TTC549 (cell line): ENCODE measurements at regions not wholly inside any gene's neighbourhood (a gene's known extent, or its start where the extent isn't known, plus 50 kb on each side); places are given as distances from the start of the nearest gene placed in this dataset.

Source experiments
- FAIRE-seq: peaks from 2 replicates; lab custom pipeline; 2012; peaks lifted over from hg19 to GRCh38; lab: Jason Lieb, UNC

GRCh38 chr2:160679686-160680085 lies 186.1 kb upstream of the RBMS1 start:
- FAIRE-seq: no peak

- no peak for FAIRE-seq
Measured at GRCh38 chr2:160680294-160680693, 186.7 kb upstream of the RBMS1 start.

DNA sequence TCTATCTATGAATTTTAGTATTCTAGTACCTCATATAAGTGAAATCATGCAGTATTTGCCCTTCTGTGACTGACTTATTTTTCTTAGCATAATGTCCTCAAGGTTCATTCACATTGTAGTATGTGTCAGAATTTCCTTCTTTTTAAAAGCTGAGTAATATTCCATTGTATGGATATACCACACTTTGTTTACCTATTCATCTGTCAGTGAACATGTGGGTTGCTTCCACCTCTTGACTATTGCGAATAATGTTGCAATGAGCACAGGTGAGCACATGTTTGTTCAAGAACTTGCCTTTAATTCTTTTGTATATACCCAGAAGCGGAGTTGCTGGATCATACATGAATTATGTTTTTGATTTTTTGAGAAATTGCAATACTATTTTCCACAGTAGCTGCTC lies 187.4 kb upstream of the RBMS1 start:
- FAIRE-seq: no peak

DNA sequence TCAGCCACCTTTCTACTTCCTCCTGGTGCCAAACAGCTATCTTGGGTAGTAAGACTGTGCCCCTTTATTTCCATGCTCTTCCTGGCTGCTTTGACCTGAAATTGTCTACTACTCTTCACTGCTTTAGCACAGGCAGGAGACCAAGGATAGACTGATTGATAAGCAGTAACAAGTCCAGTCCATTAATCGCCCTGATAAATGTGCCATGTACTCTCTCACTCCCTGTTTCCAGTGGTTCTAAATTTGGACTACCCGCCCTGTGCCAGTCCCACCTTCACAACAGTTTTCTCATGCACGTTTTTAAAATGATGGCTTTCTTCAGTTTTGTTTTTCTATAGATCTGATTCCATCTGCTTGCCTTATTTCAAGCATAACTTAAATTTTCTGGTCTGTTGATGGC lies 189.6 kb upstream of the RBMS1 start:
- no peak for FAIRE-seq

GRCh38 chr2:160687629-160688028 lies 194.0 kb upstream of the RBMS1 start:
- no peak for FAIRE-seq

- no peak for FAIRE-seq
Measured at GRCh38 chr2:160689441-160689840, 195.8 kb upstream of the RBMS1 start.

GRCh38 chr2:160694221-160694620 lies 200.6 kb upstream of the RBMS1 start:
- no peak for FAIRE-seq

GRCh38 chr2:160694631-160695030 lies 201.0 kb upstream of the RBMS1 start:
- FAIRE-seq: no peak

DNA sequence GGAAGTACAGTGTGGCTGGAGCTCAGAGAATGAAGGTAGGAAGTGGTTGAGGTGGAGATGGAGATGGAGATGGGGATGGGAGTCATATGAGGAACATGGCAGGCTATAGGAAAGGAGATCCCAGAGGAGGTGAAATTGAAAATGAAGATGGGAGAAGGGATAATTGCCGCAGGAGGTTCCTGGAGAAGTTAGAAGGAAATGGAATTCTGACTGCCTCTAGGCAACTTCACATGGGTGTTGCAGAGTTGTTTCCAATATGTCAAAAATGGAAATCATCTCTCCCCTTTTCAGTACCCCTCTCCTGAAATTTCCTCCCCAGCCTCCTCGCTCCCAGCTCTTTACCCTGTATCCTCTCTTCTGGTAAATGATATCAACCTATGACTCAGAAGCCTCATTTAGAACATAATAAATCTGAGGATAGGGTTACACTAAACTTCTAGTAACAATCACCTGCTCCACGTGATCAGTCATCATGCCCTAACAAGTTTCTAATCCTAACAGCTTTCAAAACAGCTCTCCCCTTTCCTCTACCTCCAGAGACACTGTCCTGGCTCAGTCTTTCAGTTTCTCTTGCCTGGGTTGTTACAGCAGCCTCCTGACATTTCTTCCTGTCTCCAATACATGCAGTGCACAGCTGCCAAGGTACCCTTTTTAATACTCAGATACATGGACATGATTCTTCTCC lies 201.9 kb upstream of the RBMS1 start:
- FAIRE-seq: no peak

DNA sequence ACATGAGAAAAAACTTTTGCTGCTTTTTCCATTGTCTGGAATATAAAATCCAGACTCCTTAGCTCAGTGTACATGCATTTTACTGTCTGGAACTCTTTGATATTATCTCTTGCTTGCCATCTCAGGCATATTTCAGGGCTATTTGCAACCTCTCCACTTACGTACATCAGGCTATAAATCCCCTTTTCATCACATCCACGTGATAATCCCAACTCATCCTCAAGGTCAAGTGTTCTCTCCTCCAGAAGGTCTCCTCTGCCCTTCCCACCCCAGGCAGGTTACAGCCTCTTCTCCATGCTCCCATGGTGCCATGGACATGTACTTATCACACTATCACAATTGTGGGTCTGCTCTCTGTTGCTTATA lies 202.5 kb upstream of the RBMS1 start:
- no peak for FAIRE-seq

- FAIRE-seq: no peak
Measured at GRCh38 chr2:160697817-160698216, 204.2 kb upstream of the RBMS1 start.

GRCh38 chr2:160700021-160700814 lies 206.6 kb upstream of the RBMS1 start:
- no peak for FAIRE-seq

DNA sequence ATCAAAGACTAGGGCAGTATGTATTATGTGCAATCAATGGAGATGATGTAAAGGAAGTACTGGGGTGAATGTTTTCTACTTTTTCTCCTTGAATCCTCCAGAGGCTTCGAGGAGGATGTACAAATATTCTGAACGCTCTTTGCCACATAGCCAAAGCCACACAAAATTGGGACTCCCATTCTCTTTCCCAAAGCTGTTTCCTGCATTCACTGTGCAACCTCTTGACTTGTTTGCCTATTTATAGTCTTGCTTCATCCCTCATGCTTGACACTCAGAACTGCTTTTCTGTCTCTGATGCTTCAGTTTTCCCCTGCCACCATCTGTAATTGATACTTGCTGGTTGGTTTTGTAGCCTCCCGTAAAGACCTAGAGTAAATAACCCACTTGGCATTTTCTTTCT lies 208.2 kb upstream of the RBMS1 start:
- no peak for FAIRE-seq

DNA sequence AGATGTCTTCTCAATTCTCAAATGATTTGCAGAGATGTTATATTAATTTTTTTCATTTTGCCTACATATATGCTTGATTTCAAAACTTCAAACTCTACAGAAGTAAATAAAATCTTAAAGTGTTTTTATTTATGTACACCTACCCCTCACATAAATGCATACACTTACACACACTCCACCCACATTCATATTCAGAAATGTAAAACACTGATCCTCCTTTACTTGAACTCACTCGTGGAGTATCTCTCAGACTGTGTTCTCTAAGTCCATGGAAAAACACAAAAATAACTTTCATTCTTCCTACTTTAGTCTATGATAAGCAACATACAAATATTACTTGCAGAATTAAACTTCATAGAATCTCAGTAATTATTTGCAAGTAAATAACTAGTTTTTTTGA lies 209.1 kb upstream of the RBMS1 start:
- no peak for FAIRE-seq

GRCh38 chr2:160703648-160704585 lies 210.3 kb upstream of the RBMS1 start:
- no peak for FAIRE-seq

- no peak for FAIRE-seq
Measured at GRCh38 chr2:160715428-160715827, 221.8 kb upstream of the RBMS1 start.

GRCh38 chr2:160719116-160719515 lies 225.5 kb upstream of the RBMS1 start:
- FAIRE-seq: no peak

- FAIRE-seq: no peak
Measured at GRCh38 chr2:160720098-160720497, 226.5 kb upstream of the RBMS1 start.

GRCh38 chr2:160721089-160722040 lies 227.8 kb upstream of the RBMS1 start:
- no peak for FAIRE-seq

GRCh38 chr2:160726046-160726445 lies 232.4 kb upstream of the RBMS1 start:
- FAIRE-seq: no peak

DNA sequence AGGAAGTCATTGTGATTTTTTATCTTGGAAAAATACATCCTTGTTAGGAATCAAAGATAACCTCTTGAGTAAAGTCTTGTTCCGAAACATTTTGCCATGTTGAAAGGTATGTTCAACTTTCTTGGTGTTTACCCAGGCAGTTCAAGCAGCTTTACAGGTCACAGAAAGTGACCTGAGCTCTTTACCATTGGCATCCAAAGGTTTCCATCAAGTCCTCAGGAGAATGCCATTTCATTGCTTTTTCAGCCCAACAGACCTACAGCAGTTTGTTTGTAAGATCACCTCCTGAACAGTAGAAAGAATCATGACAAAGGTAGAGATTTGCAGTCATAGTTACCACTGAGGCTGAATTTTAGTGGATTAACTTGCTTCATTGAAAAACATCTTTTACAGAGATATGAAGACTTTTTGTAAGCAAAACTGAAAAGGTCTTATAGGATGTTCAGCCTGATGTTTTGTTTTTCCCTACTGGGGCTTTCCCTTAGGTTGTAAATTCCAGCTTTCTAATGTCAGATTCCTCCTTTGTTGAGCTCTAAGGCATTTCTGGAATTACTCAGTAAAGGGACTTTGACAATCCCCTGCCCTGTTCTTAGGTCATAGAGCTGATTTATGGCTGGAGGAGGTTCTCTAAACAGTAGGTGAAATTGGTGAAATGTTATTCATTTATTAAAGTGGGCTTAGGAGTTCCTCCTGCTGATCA lies 236.8 kb upstream of the RBMS1 start:
- FAIRE-seq: no peak
